ENCODE measurements at regions not wholly inside any gene's neighbourhood (a gene's known extent, or its start where the extent isn't known, plus 50 kb on each side); places are given as distances from the start of the nearest gene placed in this dataset.

- FAIRE-seq (no peak), ATAC-seq (no peak)
- H3K27ac ChIP-seq (ENCODE audit: extremely low read length, insufficient read depth, low read length) = no peak overlapping the region
Measured at GRCh38 chr18:66428795-66429194, 175.1 kb downstream of the CDH19 start.

GRCh38 chr18:66419400-66419799 lies 184.5 kb downstream of the CDH19 start:
- FAIRE-seq (no peak), ATAC-seq (no peak), DNase-seq (ENCODE audit: low spot score) (no peak)
- no peak overlapping the region for H3K4me3 ChIP-seq (replicated peaks in 1 of 3; ENCODE audit: insufficient read depth in 1 of 3, low read depth in 2 of 3, low read length in 3 of 3)
- ChIA-PET POLR2A (no interaction called here), CTCF (ENCODE audit: low intra/inter-chr PET ratio, low total read pairs) (no interaction called here)
- H3K27ac ChIP-seq (ENCODE audit: extremely low read length, insufficient read depth, low read length) = no peak overlapping the region
- no TSS peak for BruUV-seq (replicated peaks)
- no peaks in the 10 kb centered on the region for H4K20me1 ChIP-seq (ENCODE audit: insufficient read depth, low read length)
- in situ Hi-C loops (cut with HindIII; ENCODE audit: extremely low pct_ligation_motif_present, low pct_unique_long_range_greater_than_20kb) (no loop called here), intact Hi-C loops (cut with micrococcal nuclease; ENCODE audit: unreplicated experiment) (no loop called here)
- H3K27me3 ChIP-seq (ENCODE audit: control insufficient read depth in 1 of 2, insufficient read depth in 2 of 2, low read length in 2 of 2) = no peaks in the 10 kb centered on the region
- no peak overlapping the region for H3K4me2 ChIP-seq (ENCODE audit: low read depth, low read length)
- no peaks in the 10 kb centered on the region for H3K4me1 ChIP-seq (ENCODE audit: insufficient read depth, low read length)
- H3K9ac ChIP-seq (ENCODE audit: insufficient read depth, low read depth, low read length) = no peak overlapping the region
- no peaks in the 10 kb centered on the region for H3K79me2 ChIP-seq (ENCODE audit: insufficient read depth, low read length)
- H2AFZ ChIP-seq (ENCODE audit: low read length) = no peak overlapping the region
- H3K9me3 ChIP-seq (ENCODE audit: low read length) = no peaks in the 10 kb centered on the region
- no peaks in the 10 kb centered on the region for H3K36me3 ChIP-seq (replicated peaks in 1 of 2; ENCODE audit: control insufficient read depth in 1 of 2, insufficient read depth in 2 of 2, low read length in 2 of 2)
- 0% methylated on average over 5 of the region's 5 CpGs for WGBS (ENCODE audit: low lambda C conversion rate)
- no peak for TF ChIP-seq CTCF (CRISPR knock-in tag; IDR thresholded peaks at IDR 0.05)
- TF ChIP-seq RBAK (CRISPR knock-in tag; IDR thresholded peaks at IDR 0.05) = no peak
- no peak for TF ChIP-seq ZBTB26 (CRISPR knock-in tag; IDR thresholded peaks at IDR 0.05; ENCODE audit: borderline replicate concordance)
- no peak for TF ChIP-seq ZHX1 (CRISPR knock-in tag; IDR thresholded peaks at IDR 0.05; ENCODE audit: low read depth)
- no peak for TF ChIP-seq BRCA1 (CRISPR knock-in tag; IDR thresholded peaks at IDR 0.05)
- TF ChIP-seq SAFB2 (CRISPR knock-in tag; IDR thresholded peaks at IDR 0.05; ENCODE audit: borderline replicate concordance, low read depth) = no peak
- no peak for TF ChIP-seq NBN (conservative IDR thresholded peaks at IDR 0.05)

More at GRCh38 chr18:66428795-66429194, 175.1 kb downstream of the CDH19 start:
- Histone ChIP-seq H3K79me2 (ENCODE audit: insufficient read depth, low read length) (no peaks in the 10 kb centered on the region), H3K4me3 (replicated peaks in 1 of 3; ENCODE audit: insufficient read depth in 1 of 3, low read depth in 2 of 3, low read length in 3 of 3) (no peak overlapping the region), H3K4me2 (ENCODE audit: low read depth, low read length) (no peak overlapping the region), H4K20me1 (ENCODE audit: insufficient read depth, low read length) (no peaks in the 10 kb centered on the region), H3K9me3 (ENCODE audit: low read length) (no peaks in the 10 kb centered on the region), H3K4me1 (ENCODE audit: insufficient read depth, low read length) (no peaks in the 10 kb centered on the region), H2AFZ (ENCODE audit: low read length) (no peak overlapping the region), H3K27me3 (ENCODE audit: control insufficient read depth in 1 of 2, insufficient read depth in 2 of 2, low read length in 2 of 2) (no peaks in the 10 kb centered on the region), H3K9ac (ENCODE audit: insufficient read depth, low read depth, low read length) (no peak overlapping the region), H3K36me3 (replicated peaks in 1 of 2; ENCODE audit: control insufficient read depth in 1 of 2, insufficient read depth in 2 of 2, low read length in 2 of 2) (no peaks in the 10 kb centered on the region)
- TF ChIP-seq RBM39 (IDR thresholded peaks at IDR 0.05; ENCODE audit: low read depth, low read length, poor library complexity, severe bottlenecking) (no peak), SYNCRIP (IDR thresholded peaks at IDR 0.05; ENCODE audit: insufficient read depth, low read depth, low read length) (no peak)
- no peak for DNase-seq (ENCODE audit: low spot score)
- in situ Hi-C loops (cut with HindIII; ENCODE audit: extremely low pct_ligation_motif_present, low pct_unique_long_range_greater_than_20kb) (no loop called here), intact Hi-C loops (cut with micrococcal nuclease; ENCODE audit: unreplicated experiment) (no loop called here)
- BruUV-seq (replicated peaks) = no TSS peak
- POLR2A ChIA-PET = no interaction called here
- CTCF ChIA-PET (ENCODE audit: low intra/inter-chr PET ratio, low total read pairs) = no interaction called here
- WGBS (ENCODE audit: low lambda C conversion rate) = 5% methylated on average over 1 of the region's 1 CpG
